MM.1S (cell line): ENCODE measurements at regions not wholly inside any gene's neighbourhood (a gene's known extent, or its start where the extent isn't known, plus 50 kb on each side); places are given as distances from the start of the nearest gene placed in this dataset.
"Not testable (repeated sequence)": the region's sequence is repeated elsewhere in the genome, so short reads cannot be mapped to it uniquely, and the experiment has no call there.

Experiments
- DNase-seq: peaks from one replicate; pipeline ENCODE4 v3.0.0-alpha.2; 2015
- H2AFZ ChIP-seq: fragments of 300-600 bp; sonication (generic); 2 replicates; pipeline ENCODE4 v1.6.0; 2016; ENCODE audit warnings: antibody characterized with exemption, low read length
- H3F3A ChIP-seq: fragments of 300-600 bp; sonication (generic); 2 replicates; pipeline ENCODE4 v1.6.1; 2016; ENCODE audit warnings: mild to moderate bottlenecking, antibody characterized with exemption, low read length, moderate library complexity, mixed read lengths; ENCODE audit not compliant: insufficient read depth
- H3K27ac ChIP-seq: fragments of 300-600 bp; sonication (generic); 2 replicates; pipeline ENCODE4 v1.5.1; 2016; ENCODE audit warnings: mild to moderate bottlenecking, low read length
- H3K27me3 ChIP-seq: fragments of 300-600 bp; sonication (generic); replicated peaks from 2 replicates; pipeline ENCODE4 v1.6.0; 2016; ENCODE audit warnings: low read length; ENCODE audit not compliant: insufficient read depth
- H3K36me3 ChIP-seq: fragments of 300-600 bp; sonication (generic); replicated peaks from 2 replicates; pipeline ENCODE4 v1.6.1; 2016; ENCODE audit warnings: mild to moderate bottlenecking, low read length, mixed read lengths; ENCODE audit not compliant: insufficient read depth
- H3K4me1 ChIP-seq: fragments of 300-600 bp; sonication (generic); 2 replicates; pipeline ENCODE4 v1.6.1; 2016; ENCODE audit warnings: low read length, mixed read lengths
- H3K4me2 ChIP-seq: fragments of 300-600 bp; sonication (generic); 2 replicates; pipeline ENCODE4 v1.6.0; 2016; ENCODE audit warnings: low read depth, low read length
- H3K4me3 ChIP-seq: fragments of 300-600 bp; sonication (generic); 2 replicates; pipeline ENCODE4 v1.5.1; 2016; ENCODE audit warnings: low read length, mixed read lengths
- H3K79me2 ChIP-seq: fragments of 300-600 bp; sonication (generic); 2 replicates; pipeline ENCODE4 v1.6.1; 2016; ENCODE audit warnings: mixed run types, low read length, mixed read lengths
- H3K9ac ChIP-seq: fragments of 300-600 bp; sonication (generic); 2 replicates; pipeline ENCODE4 v1.6.1; 2016; ENCODE audit warnings: low read length, mixed read lengths
- H3K9me2 ChIP-seq: fragments of 300-600 bp; sonication (generic); replicated peaks from 2 replicates; pipeline ENCODE4 v1.6.1; 2016; ENCODE audit warnings: mild to moderate bottlenecking, low read length, mixed read lengths; ENCODE audit not compliant: insufficient read depth
- H3K9me3 ChIP-seq: fragments of 300-600 bp; sonication (generic); replicated peaks from 2 replicates; pipeline ENCODE4 v1.6.1; 2016; ENCODE audit warnings: mild to moderate bottlenecking, low read length, mixed read lengths; ENCODE audit not compliant: insufficient read depth
- H4K20me1 ChIP-seq: fragments of 300-600 bp; sonication (generic); 2 replicates; pipeline ENCODE4 v1.6.1; 2016; ENCODE audit warnings: mild to moderate bottlenecking, low read length, moderate library complexity, mixed read lengths; ENCODE audit not compliant: insufficient read depth

DNA sequence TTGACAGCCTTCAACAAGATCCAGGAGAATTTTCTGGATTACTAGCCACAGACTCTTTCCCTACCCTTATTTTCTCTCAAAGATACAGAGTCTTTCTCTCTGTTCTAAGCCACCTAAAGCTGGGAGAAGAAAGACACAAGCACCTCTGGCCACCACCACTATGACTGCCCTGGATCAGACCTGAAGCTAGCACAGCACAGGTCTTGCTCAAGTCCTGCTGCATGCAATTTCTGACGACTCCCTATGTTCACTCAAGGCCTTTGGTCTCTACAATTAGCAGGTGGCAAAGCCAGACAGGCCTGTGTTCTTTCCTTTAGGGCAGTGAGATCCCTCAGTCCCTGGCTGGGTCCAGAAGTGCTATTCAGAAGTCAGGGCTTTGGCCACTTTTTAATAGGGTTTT is 1614.5 kb downstream of the SPATA31A7 start:
- not testable (repeated sequence) for H4K20me1 ChIP-seq, H3K4me2 ChIP-seq, H3K36me3 ChIP-seq, H3K4me3 ChIP-seq, H3K79me2 ChIP-seq, H3K4me1 ChIP-seq, H3K27ac ChIP-seq, H3F3A ChIP-seq, H3K9ac ChIP-seq, DNase-seq, H3K9me3 ChIP-seq, H2AFZ ChIP-seq, H3K9me2 ChIP-seq
- peaks cover 19% of the 10 kb centered on the region; the same call in 1 of the 2 replicates for H3K27me3 ChIP-seq

DNA sequence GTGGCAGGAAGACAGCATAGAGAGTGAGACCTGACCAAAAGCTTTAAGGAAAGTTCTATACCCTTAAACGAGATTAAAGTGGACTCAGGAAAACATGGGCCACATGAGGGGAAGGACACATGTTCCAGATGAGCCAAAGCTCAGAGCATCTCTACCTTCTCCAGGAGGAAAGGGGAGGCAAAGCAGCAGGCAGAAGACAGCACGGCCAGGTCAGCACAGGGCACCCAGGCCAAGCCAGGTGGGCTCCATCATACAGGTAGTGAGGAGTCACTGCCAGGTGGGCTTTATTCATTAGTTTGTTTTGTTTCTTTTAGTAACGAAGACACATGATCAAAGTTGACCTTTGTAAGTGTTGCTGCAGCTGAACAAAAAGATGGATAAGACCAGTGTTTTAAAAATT is 1617.6 kb downstream of the SPATA31A7 start:
- not testable (repeated sequence) for H3K27me3 ChIP-seq, H3K4me3 ChIP-seq

DNA sequence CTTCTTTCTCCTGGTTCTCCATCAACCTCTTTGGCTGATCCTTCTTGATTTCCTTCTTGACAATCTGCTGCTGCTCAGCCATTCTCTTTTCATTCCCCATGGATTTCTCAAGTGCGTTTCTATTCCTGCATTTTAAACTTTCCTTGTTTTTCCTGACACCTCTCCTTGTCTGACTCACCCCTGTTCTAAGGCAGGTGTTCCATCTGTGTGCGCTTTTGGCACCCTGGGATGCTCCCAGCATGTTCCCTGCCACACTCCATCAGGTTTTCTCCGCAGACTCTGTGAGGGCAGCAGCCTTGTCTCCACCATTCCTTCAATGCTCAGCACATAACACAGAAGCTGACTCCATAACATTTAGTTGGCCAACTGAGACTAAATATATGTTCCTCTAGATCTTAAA is 1618.2 kb downstream of the SPATA31A7 start:
- not testable (repeated sequence) for H3F3A ChIP-seq, H3K27ac ChIP-seq, H3K4me3 ChIP-seq, H3K36me3 ChIP-seq, H3K4me1 ChIP-seq, H3K9me2 ChIP-seq, H3K9ac ChIP-seq, H3K27me3 ChIP-seq, DNase-seq, H2AFZ ChIP-seq, H3K4me2 ChIP-seq, H4K20me1 ChIP-seq, H3K9me3 ChIP-seq, H3K79me2 ChIP-seq

More for the DNA sequence above, 1617.6 kb downstream of the SPATA31A7 start:
- H3K4me1 ChIP-seq, H3K36me3 ChIP-seq, DNase-seq, H3F3A ChIP-seq, H3K4me2 ChIP-seq, H3K9me3 ChIP-seq, H4K20me1 ChIP-seq, H3K9me2 ChIP-seq, H3K27ac ChIP-seq, H3K9ac ChIP-seq, H2AFZ ChIP-seq, H3K79me2 ChIP-seq: not testable (repeated sequence)

DNA sequence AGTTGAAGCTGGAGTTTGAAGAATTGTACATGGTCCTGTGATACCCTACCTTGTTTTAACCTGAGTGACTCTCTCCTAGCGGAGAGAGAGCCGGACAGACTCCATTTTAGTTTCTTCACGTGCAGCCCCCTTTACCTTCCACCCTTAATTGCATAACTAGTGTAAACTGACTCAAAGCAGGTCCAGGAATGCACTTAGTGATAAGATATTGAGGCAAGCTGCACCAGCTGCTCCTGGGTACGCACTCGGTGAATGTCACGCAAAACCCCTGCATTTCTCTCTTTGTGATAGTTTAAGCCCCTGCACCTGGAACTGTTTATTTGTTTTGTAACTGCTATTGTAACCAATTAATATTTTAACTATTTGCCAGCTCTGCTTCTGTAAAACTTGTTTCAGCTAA is 1620.5 kb downstream of the SPATA31A7 start:
- H3K4me2 ChIP-seq, H3K27ac ChIP-seq, H3K27me3 ChIP-seq, H3K9me2 ChIP-seq, H3K36me3 ChIP-seq, H4K20me1 ChIP-seq, H3K79me2 ChIP-seq, H3K4me3 ChIP-seq, DNase-seq, H3K4me1 ChIP-seq, H3K9ac ChIP-seq, H3F3A ChIP-seq, H2AFZ ChIP-seq, H3K9me3 ChIP-seq: not testable (repeated sequence)

DNA sequence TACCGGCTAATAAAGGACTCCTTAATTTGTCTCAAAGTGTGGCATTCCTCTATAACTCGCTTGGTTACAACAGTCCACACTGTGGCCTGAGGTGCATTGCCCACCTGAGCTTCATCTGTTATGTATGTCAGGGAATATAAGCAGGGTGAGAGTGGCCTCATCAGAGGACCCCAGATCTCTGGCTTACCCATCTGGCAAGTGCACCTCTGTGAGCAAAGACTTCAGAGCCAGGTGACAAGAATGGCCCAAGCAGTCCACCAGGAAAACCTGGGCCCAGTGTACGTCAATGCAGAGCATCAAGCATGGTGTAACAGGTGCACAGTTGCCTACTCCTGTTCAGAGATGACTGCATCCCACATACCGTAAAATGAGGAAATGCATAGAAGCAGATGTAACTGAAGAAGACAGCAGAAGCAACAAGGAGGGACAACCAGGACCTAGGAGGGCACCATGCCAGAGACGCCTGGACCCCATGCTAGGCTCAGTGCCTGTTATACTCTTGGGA is 1621.0 kb downstream of the SPATA31A7 start:
- H3K79me2 ChIP-seq, H3K27me3 ChIP-seq, H3K9me2 ChIP-seq, DNase-seq, H4K20me1 ChIP-seq, H3K4me2 ChIP-seq, H3K36me3 ChIP-seq, H3K9ac ChIP-seq, H3K27ac ChIP-seq, H3K4me1 ChIP-seq, H2AFZ ChIP-seq, H3K4me3 ChIP-seq, H3F3A ChIP-seq, H3K9me3 ChIP-seq: not testable (repeated sequence)

DNA sequence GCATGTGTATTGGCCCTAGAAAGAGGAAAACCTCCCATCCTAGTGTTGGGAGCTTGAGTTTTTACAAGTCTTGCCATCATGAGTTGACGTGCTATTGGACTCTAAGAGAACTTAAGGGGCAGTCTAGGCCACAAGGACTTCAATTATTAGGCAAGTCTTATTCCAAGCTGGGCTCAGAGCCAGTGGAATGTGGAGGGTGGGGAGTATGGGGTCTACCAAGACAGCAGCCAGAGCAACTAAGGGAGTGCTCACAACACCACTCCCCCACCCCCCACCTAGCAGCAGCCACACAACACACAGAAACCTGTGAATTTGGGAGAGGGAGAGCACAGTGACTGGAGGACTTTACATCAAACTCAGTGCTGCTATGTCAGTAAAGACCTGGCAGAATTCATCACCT is 1625.6 kb downstream of the SPATA31A7 start:
- H3K4me2 ChIP-seq, H3F3A ChIP-seq, H4K20me1 ChIP-seq, H2AFZ ChIP-seq, H3K9ac ChIP-seq, H3K36me3 ChIP-seq, H3K4me1 ChIP-seq, DNase-seq, H3K9me3 ChIP-seq, H3K27me3 ChIP-seq, H3K79me2 ChIP-seq, H3K9me2 ChIP-seq, H3K27ac ChIP-seq, H3K4me3 ChIP-seq: not testable (repeated sequence)

DNA sequence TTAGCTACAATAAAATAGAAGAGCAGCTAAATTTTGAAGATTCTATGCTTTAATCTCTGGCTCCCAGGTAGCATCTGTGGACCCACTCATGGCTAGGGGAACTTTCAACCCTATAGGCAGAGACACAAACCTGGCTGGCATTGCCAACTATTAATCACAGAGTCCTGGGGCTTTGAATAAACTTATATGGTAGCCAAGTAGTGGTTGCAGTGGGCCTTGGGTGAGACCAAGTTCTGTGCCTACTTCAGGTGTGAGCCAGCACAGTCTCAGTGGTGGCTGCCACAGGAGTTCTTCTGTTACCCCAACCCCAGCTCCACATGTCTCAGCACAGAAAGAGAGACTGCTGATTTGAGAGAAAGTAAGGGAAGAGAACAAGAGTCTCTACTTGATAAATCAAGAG is 1626.5 kb downstream of the SPATA31A7 start:
- H3K4me2 ChIP-seq, H3K9ac ChIP-seq, H2AFZ ChIP-seq, H3K4me1 ChIP-seq, H3K79me2 ChIP-seq, H3K9me2 ChIP-seq, H3K9me3 ChIP-seq, H3K4me3 ChIP-seq, H3K36me3 ChIP-seq, DNase-seq, H4K20me1 ChIP-seq, H3F3A ChIP-seq, H3K27me3 ChIP-seq, H3K27ac ChIP-seq: not testable (repeated sequence)

DNA sequence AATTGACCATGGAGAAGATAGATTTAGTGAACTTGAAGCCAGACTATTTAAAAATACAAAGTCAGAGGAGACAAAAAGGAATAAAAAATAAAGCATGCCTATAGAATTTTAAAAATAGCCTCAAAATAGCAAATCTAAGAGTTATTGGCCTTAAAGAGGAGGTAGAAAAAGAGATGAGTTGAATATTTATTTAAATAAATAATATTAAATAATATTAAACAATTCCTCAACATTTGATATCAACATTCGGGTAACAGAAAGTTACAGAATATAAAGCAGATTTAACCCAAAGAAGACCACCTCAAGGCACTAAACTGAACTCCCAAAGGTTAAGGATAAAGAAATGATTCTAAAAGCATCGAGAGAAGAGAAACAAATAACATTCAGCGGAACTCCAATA is 1627.4 kb downstream of the SPATA31A7 start:
- H3K27ac ChIP-seq, H3K79me2 ChIP-seq, H3K9me3 ChIP-seq, H3K36me3 ChIP-seq, H3K9ac ChIP-seq, H3K27me3 ChIP-seq, H3F3A ChIP-seq, H3K4me3 ChIP-seq, H4K20me1 ChIP-seq, H3K9me2 ChIP-seq, DNase-seq, H2AFZ ChIP-seq, H3K4me2 ChIP-seq, H3K4me1 ChIP-seq: not testable (repeated sequence)
